HG02678 (cell line): ENCODE measurements at regions not wholly inside any gene's neighbourhood (a gene's known extent, or its start where the extent isn't known, plus 50 kb on each side); places are given as distances from the start of the nearest gene placed in this dataset.
"Not testable (repeated sequence)": the region's sequence is repeated elsewhere in the genome, so short reads cannot be mapped to it uniquely, and the experiment has no call there.

Experiments
- ATAC-seq: cut with Tn5 transposase; IDR thresholded peaks from one replicate; pipeline ENCODE4 v1.9.1; 2021; ENCODE audit warnings: mild to moderate bottlenecking, moderate library complexity; ENCODE audit not compliant: unreplicated experiment

- ATAC-seq: no peak
Measured at GRCh38 chr12:94916663-94917062, 86.8 kb downstream of the NDUFA12 start.

DNA sequence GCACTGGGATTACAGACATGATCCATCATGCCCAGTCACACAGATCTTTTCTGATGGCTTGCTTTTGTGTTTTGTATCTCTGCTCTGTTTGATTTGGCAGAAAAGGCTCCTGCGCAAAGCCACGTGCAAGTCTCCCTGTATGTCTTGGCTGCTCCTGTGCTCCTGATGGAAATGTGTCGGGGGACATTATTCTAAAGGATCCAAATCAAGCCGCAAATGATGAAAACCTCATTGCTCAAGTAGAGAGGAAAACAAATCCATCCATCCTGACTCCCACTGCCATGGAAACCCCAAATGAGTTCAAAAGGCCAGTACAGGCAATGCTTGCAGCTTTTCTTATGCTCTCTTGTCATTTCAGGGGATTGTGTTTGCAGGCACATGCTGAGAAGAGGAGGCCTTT, 93.8 kb downstream of the NDUFA12 start:
- ATAC-seq: no peak

- ATAC-seq: not testable (repeated sequence)
Measured at GRCh38 chr12:94905749-94906148, 97.7 kb downstream of the NDUFA12 start.

DNA sequence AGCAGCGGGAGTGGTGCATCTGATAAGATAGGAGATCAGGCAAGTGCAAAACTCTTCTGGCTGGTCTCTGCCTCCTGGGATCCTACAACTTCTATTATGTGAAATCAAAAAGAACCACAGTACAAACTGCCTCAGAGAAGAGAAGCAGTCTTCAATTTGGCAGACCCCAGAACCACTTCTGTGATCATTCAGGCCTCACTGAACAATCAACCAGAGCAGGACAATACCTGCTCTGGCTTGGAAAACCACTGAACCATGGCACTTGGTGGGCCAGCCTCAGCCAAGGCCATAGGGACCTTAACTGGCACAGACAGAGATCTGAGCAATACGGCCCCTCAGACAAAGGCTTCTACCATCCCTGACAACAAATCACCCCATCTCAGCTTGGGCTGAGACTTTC, 103.0 kb downstream of the NDUFA12 start:
- ATAC-seq: no peak

- no peak for ATAC-seq
Measured at GRCh38 chr12:94898388-94898787, 105.1 kb downstream of the NDUFA12 start.

DNA sequence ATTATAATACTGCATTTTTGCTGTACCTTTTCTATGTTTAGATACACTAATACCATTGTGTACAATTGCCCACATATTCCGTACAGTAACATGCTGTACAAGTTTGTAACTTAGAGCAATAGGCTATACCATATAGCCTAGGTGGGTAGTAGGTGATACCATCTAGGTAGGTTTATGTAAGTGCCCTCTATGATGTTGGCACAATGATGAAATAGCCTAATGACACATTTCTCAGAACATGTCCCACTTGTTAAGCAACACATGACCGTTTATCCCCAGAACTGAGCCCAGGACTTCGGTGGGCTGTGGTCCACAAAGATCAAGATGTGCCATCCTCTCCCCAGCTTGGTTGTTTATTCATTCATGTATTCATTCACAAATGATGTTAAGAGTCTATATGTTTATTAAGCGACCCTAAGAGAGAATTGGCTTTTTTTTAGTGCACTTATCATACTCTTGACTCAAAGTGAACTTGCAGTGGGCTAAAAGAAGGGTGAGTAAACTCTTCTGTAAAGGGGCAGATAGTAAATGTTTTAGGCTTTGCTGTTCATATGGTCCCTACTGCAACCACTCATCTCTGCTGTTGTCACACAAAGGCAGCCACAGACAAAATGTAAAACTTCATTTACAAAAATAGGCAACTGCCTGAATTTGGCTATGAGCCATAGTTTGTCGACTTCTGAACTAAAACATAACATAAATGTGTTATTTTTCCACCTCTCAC, 110.8 kb downstream of the NDUFA12 start:
- no peak for ATAC-seq

- ATAC-seq: no peak
Measured at GRCh38 chr12:94889445-94890210, 113.9 kb downstream of the NDUFA12 start.

DNA sequence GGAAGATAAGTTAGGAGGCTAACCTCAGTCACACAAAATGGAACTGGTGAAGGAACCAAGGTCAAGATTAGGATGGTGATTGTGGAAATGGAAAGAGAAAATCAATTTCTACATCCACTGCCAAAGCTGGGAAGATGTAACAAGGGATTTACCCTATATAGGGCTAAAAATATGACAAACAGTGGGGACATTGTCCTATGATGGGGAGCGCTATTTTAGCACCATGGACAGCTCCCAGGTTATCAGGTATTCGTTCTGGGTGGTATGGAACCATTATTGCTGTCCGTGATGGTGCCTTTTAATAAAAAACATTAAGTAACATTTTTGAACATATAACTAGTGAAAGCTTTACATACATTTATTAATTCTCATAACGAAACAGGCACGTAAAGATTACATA, 124.0 kb downstream of the NDUFA12 start:
- no peak for ATAC-seq

GRCh38 chr12:94875525-94875924, 128.0 kb downstream of the NDUFA12 start:
- peak; percentile 49 for ATAC-seq

DNA sequence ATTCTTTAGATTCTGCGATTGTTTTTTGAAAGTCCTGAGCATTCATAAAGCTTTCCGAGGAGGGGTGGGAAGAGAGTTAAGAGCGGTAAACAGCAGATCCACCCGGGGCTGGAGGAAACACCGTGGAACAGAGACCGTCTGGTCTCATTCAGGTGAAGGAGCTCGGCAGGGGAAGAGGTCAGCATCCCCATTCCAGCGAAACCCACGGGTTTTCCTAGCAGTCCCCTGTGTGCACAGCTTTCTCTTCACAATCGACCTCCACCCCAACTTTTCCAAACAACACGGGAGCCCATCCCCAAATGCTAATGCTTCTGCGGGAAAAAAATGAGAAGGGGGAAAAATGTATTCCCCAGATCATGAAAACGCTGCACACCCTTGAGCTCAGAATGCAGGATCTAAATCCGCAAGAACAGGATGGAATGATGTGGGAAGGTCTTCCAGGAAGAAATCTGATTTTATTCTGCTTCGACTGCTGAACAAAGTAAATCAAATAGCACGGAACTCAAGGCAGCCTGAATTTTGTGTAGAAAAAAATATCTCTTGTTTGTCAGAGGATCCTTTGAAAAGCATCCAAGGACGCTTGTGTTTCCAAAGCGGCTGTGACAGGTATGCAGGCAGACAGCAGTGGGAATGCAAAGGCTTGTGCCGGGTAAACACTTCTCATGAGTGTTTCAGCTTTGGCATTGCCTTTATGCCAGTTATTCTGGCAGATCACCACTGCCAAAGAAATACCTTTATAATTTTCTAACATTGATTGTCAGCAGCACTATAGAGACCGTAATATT, 128.8 kb downstream of the NDUFA12 start:
- no peak for ATAC-seq

GRCh38 chr12:94873734-94874517, 129.6 kb downstream of the NDUFA12 start:
- no peak for ATAC-seq

DNA sequence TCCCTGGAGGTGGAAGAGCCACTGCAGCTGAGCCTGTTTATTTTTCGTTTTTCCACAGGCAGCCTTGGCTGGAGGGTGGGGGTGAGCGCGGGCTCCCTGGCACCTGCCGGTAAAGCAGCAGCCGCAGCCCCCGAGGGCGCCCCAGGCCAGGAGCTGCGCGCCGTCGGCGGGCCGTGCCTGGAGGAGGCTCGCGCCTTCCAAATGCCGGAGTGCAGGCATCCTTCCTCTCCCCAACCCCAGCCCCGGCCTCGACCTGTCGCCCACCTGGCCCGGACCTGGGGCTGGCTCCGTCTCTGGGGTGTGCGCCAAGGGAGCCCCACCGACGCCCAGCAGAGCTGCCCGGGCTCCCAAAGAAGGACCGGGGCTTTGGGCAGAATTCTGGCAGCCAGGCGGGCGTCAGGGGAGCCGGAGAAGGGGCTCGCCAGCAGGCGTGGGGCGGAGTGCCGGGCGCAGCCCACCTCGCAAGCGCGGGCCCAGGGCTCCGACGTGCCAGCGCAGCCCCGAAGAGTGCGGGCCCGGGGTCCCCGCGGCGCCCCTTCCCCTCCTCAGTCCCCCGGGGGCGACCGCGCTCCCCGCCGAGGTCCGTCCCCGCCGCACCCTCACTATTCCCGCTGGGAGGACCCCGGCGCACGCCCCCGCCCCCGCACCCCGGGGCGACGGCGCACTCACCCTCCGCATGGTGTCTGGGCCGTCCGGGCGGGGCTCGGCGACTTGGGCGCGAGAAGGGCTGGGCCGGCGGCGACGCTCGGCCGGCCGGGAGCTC, 130.3 kb downstream of the NDUFA12 start:
- ATAC-seq: peak; percentile 82

GRCh38 chr12:94872671-94872970, 130.9 kb downstream of the NDUFA12 start:
- ATAC-seq: no peak

GRCh38 chr12:94872007-94872653, 131.4 kb downstream of the NDUFA12 start:
- no peak for ATAC-seq

DNA sequence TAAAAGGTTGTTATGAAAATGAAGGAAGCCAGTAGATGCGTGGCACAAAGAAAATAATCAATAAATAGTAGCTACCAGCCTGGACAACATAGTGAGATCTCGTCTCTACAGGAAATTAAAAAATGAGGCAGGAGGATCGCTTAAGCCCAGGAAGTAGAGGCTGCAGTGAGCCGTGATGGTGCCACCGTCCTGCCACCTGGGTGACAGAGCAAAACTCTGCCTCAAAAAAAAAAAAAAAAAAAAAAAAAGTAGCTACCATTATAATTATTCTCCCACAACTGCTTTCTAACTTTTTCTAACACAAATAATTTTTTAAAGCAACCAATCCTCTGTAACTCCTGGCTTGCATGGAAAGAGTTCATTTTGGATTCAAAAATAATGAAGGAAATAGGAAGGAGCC, 133.0 kb downstream of the NDUFA12 start:
- ATAC-seq: no peak

DNA sequence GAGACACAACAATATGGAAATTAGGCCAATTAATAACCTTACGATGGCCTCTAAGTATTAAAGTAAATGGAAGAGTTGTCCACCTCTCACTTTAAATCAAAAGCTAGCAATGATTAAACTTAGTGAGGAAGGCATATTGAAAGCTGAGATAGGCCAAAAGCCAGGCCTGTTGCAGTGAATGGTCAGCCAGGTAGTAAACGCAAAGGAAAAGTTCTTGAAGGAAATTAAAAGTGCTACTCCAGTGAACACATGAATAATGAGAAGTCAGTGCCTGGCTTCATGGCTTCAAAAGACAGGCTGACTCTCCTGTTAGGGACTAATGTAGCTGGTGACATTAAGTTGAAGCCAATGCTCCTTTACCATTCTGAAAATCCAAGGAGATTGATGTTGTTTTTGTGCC, 135.3 kb downstream of the NDUFA12 start:
- no peak for ATAC-seq

DNA sequence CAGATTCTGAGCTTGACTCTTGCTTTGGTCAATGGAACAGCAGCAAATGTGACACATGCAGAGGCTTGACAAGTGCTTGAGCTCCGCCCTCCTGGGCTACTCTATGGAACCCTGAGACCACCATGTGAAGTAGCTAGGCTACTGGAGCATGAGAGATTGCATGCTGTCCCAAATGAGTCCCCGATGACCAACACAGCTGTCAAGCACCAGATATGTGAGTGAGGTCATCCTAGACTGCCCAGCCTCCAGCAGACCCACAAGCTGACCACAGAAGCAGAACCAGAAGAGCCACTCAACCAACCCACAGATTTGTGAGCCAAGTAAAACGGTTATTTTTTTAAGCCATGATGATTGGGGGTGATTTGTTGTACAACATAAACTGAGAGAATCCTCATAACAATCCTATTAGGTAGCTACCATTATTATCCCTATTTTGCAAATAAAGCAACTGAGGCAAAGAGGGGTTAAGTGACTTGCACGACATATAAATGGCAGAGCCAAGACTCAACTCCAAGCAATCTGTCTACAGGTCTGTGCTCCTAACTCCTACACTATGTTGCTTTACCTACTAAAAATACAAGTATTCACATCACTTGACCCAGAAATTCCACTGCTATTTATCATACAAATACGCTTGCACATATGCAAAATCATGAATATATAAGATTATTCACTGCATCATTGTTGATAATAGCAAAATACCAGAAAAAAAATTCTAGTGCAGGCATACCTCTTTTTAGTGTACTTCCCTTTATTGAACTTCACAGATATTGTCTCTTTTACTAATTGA, 136.2 kb downstream of the NDUFA12 start:
- peak; percentile 48 for ATAC-seq

DNA sequence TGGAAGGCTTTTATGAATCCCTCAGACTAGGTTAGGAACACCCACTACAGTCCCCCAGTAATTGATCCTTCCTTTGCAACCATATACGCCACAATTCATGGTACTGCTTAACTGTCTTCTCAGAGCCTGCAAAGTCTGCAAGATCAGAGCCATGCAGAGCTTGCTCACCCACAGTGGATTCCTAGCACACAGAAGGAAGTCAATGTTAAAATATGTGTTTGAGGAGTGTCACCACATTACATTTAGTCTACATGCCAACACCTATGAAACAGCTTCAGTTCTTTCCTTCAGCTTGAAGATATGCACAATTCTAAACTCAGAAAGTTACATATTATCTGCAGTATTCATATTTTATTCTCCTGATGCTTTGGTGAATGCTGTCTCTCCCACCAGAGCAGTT, 138.5 kb downstream of the NDUFA12 start:
- no peak for ATAC-seq
